OCI-LY3 (cell line): ENCODE measurements at regions not wholly inside any gene's neighbourhood (a gene's known extent, or its start where the extent isn't known, plus 50 kb on each side); places are given as distances from the start of the nearest gene placed in this dataset.
"Not testable (repeated sequence)": the region's sequence is repeated elsewhere in the genome, so short reads cannot be mapped to it uniquely, and the experiment has no call there.

ENCODE experiments used
- H2AFZ ChIP-seq: fragments of 200-600, 300-600 bp; shearing (Covaris generic); 2 replicates; pipeline ENCODE4 v1.6.0; 2014; ENCODE audit warnings: antibody characterized with exemption, low read depth, low read length
- H3K27ac ChIP-seq: fragments of 200-600, 300-600 bp; sonication (generic); 2 replicates; pipeline ENCODE4 v1.5.1; 2014; ENCODE audit warnings: mild to moderate bottlenecking, low read length, moderate library complexity, mixed read lengths
- H3K27me3 ChIP-seq: fragments of 200-600, 300-600 bp; sonication (generic); 2 replicates; pipeline ENCODE4 v1.6.1; 2014; ENCODE audit warnings: low read depth, low read length, mixed read lengths
- H3K36me3 ChIP-seq: fragments of 200-600, 300-600 bp; sonication (generic); replicated peaks from 2 replicates; pipeline ENCODE3; 2014; ENCODE audit warnings: low read depth, low read length, mixed read lengths
- H3K4me1 ChIP-seq: fragments of 300-600, 200-600 bp; sonication (generic); 2 replicates; pipeline ENCODE4 v1.6.1; 2014; ENCODE audit warnings: low read length, mixed read lengths
- H3K4me2 ChIP-seq: fragments of 200-600, 300-600 bp; sonication (generic); 2 replicates; pipeline ENCODE4 v1.6.1; 2014; ENCODE audit warnings: low read length, mixed read lengths
- H3K4me3 ChIP-seq: fragments of 300-600, 200-600 bp; sonication (generic); 2 replicates; pipeline ENCODE4 v1.5.1; 2014; ENCODE audit warnings: antibody characterized with exemption, mild to moderate bottlenecking, low read length, moderate library complexity
- H3K79me2 ChIP-seq: fragments of 300-600, 200-600 bp; shearing (Covaris generic); 2 replicates; pipeline ENCODE4 v1.6.1; 2014; ENCODE audit warnings: mild to moderate bottlenecking, low read length, mixed read lengths
- H3K9ac ChIP-seq: fragments of 300-600, 200-600 bp; shearing (Covaris generic); 2 replicates; pipeline ENCODE4 v1.6.0; 2014; ENCODE audit warnings: mild to moderate bottlenecking, low read length, moderate library complexity
- H3K9me3 ChIP-seq: fragments of 200-600, 300-600 bp; shearing (Covaris generic); 2 replicates; pipeline ENCODE4 v1.6.1; 2014; ENCODE audit warnings: low read length, mixed read lengths; ENCODE audit not compliant: insufficient read depth
- H4K20me1 ChIP-seq: fragments of 200-600, 300-600 bp; sonication (generic); 2 replicates; pipeline ENCODE4 v1.6.1; 2016; ENCODE audit warnings: low read length, mixed read lengths; ENCODE audit not compliant: insufficient read depth
- EZH2phosphoT487 ChIP-seq: fragments of 200-600 bp; shearing (Covaris generic); IDR thresholded peaks from 2 replicates; pipeline ENCODE4 v1.6.1; 2018; ENCODE audit warnings: antibody characterized with exemption, mixed run types, low read depth
- TF ChIP-seq, protein P1 (sequence below): fragments of 200-600, 300-600 bp; sonication (generic); IDR thresholded peaks from 2 replicates; pipeline ENCODE4 v1.5.1; 2014; ENCODE audit warnings: antibody characterized with exemption, low read length, low read depth

- Histone ChIP-seq H4K20me1 (no peaks in the 10 kb centered on the region), H3K36me3 (no peaks in the 10 kb centered on the region), H2AFZ (no peak overlapping the region), H3K27ac (no peak overlapping the region), H3K79me2 (no peaks in the 10 kb centered on the region), H3K4me2 (no peak overlapping the region), H3K4me3 (no peak overlapping the region), H3K4me1 (no peaks in the 10 kb centered on the region), H3K27me3 (no peaks in the 10 kb centered on the region), H3K9me3 (no peaks in the 10 kb centered on the region), H3K9ac (no peak overlapping the region)
- TF ChIP-seq, protein P1, sequence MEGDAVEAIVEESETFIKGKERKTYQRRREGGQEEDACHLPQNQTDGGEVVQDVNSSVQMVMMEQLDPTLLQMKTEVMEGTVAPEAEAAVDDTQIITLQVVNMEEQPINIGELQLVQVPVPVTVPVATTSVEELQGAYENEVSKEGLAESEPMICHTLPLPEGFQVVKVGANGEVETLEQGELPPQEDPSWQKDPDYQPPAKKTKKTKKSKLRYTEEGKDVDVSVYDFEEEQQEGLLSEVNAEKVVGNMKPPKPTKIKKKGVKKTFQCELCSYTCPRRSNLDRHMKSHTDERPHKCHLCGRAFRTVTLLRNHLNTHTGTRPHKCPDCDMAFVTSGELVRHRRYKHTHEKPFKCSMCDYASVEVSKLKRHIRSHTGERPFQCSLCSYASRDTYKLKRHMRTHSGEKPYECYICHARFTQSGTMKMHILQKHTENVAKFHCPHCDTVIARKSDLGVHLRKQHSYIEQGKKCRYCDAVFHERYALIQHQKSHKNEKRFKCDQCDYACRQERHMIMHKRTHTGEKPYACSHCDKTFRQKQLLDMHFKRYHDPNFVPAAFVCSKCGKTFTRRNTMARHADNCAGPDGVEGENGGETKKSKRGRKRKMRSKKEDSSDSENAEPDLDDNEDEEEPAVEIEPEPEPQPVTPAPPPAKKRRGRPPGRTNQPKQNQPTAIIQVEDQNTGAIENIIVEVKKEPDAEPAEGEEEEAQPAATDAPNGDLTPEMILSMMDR = no peak
- TF ChIP-seq EZH2phosphoT487 = no peak
Measured at GRCh38 chr2:142794850-142795249, 82.6 kb upstream of the KYNU start.

- H3K27me3 ChIP-seq, H3K27ac ChIP-seq, H3K9me3 ChIP-seq, H3K9ac ChIP-seq, H3K4me1 ChIP-seq, H3K4me2 ChIP-seq, H4K20me1 ChIP-seq, H3K36me3 ChIP-seq, H3K79me2 ChIP-seq, H3K4me3 ChIP-seq, H2AFZ ChIP-seq: not testable (repeated sequence)
Measured at GRCh38 chr2:142792328-142792727, 85.1 kb upstream of the KYNU start.

GRCh38 chr2:142791335-142791734, 86.1 kb upstream of the KYNU start:
- TF ChIP-seq, protein P1 = no peak
- TF ChIP-seq EZH2phosphoT487 = no peak
- Histone ChIP-seq H3K27ac (no peak overlapping the region), H3K4me3 (no peak overlapping the region), H3K36me3 (no peaks in the 10 kb centered on the region), H3K9me3 (no peaks in the 10 kb centered on the region), H3K9ac (no peak overlapping the region), H3K79me2 (no peaks in the 10 kb centered on the region), H3K4me1 (no peaks in the 10 kb centered on the region), H3K4me2 (no peak overlapping the region), H3K27me3 (no peaks in the 10 kb centered on the region), H2AFZ (no peak overlapping the region), H4K20me1 (no peaks in the 10 kb centered on the region)

DNA sequence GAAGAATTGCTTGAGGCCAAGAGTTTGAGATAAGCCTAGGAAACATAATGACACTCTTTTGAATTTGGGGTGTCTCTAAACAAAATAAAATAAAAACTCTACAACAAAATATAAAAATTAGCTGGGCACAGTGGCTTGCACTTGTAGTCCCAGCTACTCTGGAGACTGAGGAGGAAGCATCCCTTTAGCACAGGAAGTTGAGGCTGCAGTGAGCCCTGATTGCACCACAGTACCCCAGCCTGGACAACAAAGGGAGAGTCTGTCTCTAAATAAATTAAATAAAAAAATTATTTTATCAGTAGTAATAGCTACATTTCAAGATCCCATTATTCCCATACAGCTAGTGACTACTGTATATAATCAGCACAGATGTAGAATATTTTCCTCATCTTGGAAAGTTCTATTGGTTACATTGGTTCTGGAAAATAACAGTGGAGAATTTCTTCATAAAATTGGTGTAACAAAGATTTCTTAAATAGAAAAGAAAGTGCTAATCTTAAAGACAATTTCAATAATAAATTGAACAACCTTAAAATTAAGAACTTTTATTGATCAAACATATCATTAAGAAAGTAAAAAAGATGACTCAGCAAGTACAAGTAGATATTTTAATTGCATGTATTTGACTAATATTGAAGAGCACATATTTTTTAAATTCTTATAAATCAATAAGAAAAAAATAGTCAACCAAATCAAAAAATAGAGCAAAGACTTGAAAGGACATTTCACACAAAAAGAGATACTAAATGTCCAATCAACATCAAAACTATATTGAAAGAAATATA, 90.4 kb upstream of the KYNU start:
- H3K27ac ChIP-seq = no peak overlapping the region
- H2AFZ ChIP-seq = no peak overlapping the region
- H3K9ac ChIP-seq = no peak overlapping the region
- H4K20me1 ChIP-seq = no peaks in the 10 kb centered on the region
- H3K79me2 ChIP-seq = no peaks in the 10 kb centered on the region
- H3K4me2 ChIP-seq = no peak overlapping the region
- no peaks in the 10 kb centered on the region for H3K27me3 ChIP-seq
- H3K36me3 ChIP-seq = no peaks in the 10 kb centered on the region
- no peak for TF ChIP-seq EZH2phosphoT487
- TF ChIP-seq, protein P1 = no peak
- H3K9me3 ChIP-seq = no peaks in the 10 kb centered on the region
- no peak overlapping the region for H3K4me3 ChIP-seq
- H3K4me1 ChIP-seq = no peaks in the 10 kb centered on the region
